OCI-LY3 (cell line): ENCODE measurements at regions not wholly inside any gene's neighbourhood (a gene's known extent, or its start where the extent isn't known, plus 50 kb on each side); places are given as distances from the start of the nearest gene placed in this dataset.

Experiments used
- H2AFZ ChIP-seq: fragments of 200-600, 300-600 bp; shearing (Covaris generic); 2 replicates; pipeline ENCODE4 v1.6.0; 2014; ENCODE audit warnings: antibody characterized with exemption, low read depth, low read length
- H3K27ac ChIP-seq: fragments of 200-600, 300-600 bp; sonication (generic); 2 replicates; pipeline ENCODE4 v1.5.1; 2014; ENCODE audit warnings: mild to moderate bottlenecking, low read length, moderate library complexity, mixed read lengths
- H3K27me3 ChIP-seq: fragments of 200-600, 300-600 bp; sonication (generic); 2 replicates; pipeline ENCODE4 v1.6.1; 2014; ENCODE audit warnings: low read depth, low read length, mixed read lengths
- H3K36me3 ChIP-seq: fragments of 200-600, 300-600 bp; sonication (generic); replicated peaks from 2 replicates; pipeline ENCODE3; 2014; ENCODE audit warnings: low read depth, low read length, mixed read lengths
- H3K4me1 ChIP-seq: fragments of 300-600, 200-600 bp; sonication (generic); 2 replicates; pipeline ENCODE4 v1.6.1; 2014; ENCODE audit warnings: low read length, mixed read lengths
- H3K4me2 ChIP-seq: fragments of 200-600, 300-600 bp; sonication (generic); 2 replicates; pipeline ENCODE4 v1.6.1; 2014; ENCODE audit warnings: low read length, mixed read lengths
- H3K4me3 ChIP-seq: fragments of 300-600, 200-600 bp; sonication (generic); 2 replicates; pipeline ENCODE4 v1.5.1; 2014; ENCODE audit warnings: antibody characterized with exemption, mild to moderate bottlenecking, low read length, moderate library complexity
- H3K79me2 ChIP-seq: fragments of 300-600, 200-600 bp; shearing (Covaris generic); 2 replicates; pipeline ENCODE4 v1.6.1; 2014; ENCODE audit warnings: mild to moderate bottlenecking, low read length, mixed read lengths
- H3K9ac ChIP-seq: fragments of 300-600, 200-600 bp; shearing (Covaris generic); 2 replicates; pipeline ENCODE4 v1.6.0; 2014; ENCODE audit warnings: mild to moderate bottlenecking, low read length, moderate library complexity
- H3K9me3 ChIP-seq: fragments of 200-600, 300-600 bp; shearing (Covaris generic); 2 replicates; pipeline ENCODE4 v1.6.1; 2014; ENCODE audit warnings: low read length, mixed read lengths; ENCODE audit not compliant: insufficient read depth
- H4K20me1 ChIP-seq: fragments of 200-600, 300-600 bp; sonication (generic); 2 replicates; pipeline ENCODE4 v1.6.1; 2016; ENCODE audit warnings: low read length, mixed read lengths; ENCODE audit not compliant: insufficient read depth
- EZH2phosphoT487 ChIP-seq: fragments of 200-600 bp; shearing (Covaris generic); IDR thresholded peaks from 2 replicates; pipeline ENCODE4 v1.6.1; 2018; ENCODE audit warnings: antibody characterized with exemption, mixed run types, low read depth
- TF ChIP-seq, protein P1 (sequence below): fragments of 200-600, 300-600 bp; sonication (generic); IDR thresholded peaks from 2 replicates; pipeline ENCODE4 v1.5.1; 2014; ENCODE audit warnings: antibody characterized with exemption, low read length, low read depth

DNA sequence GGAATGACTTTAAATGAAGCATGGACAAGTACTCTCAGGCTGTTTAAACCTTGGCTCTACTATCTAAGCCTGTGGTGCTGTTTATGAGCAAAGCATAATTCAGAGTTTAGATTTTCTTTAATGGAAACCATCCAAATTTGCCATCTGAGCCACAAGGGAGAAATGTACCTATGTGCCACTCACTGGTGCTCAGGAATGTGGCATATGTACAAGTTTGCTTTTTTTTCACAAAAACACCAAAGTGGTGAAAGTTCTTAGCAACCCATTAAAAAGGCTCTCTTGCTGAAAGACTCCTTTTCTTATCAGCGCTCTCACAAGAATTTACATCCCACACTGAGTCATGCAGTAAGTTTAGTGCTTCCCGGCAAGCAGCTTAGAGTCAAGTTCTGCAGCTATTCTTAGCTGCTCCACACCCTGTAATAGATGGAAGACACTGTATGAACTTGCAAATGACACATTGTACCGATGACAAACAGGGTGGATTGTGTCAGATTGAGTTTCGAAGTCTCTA, 57.3 kb upstream of the MLIP start:
- Histone ChIP-seq H3K4me2 (no peak overlapping the region), H2AFZ (no peak overlapping the region), H3K36me3 (no peaks in the 10 kb centered on the region), H4K20me1 (no peaks in the 10 kb centered on the region), H3K9ac (no peak overlapping the region), H3K4me3 (no peak overlapping the region), H3K27ac (no peak overlapping the region), H3K4me1 (peaks cover 4% of the 10 kb centered on the region; the same call in 1 of the 2 replicates), H3K27me3 (no peaks in the 10 kb centered on the region), H3K79me2 (no peaks in the 10 kb centered on the region), H3K9me3 (no peaks in the 10 kb centered on the region)
- TF ChIP-seq EZH2phosphoT487 = no peak
- TF ChIP-seq, protein P1, sequence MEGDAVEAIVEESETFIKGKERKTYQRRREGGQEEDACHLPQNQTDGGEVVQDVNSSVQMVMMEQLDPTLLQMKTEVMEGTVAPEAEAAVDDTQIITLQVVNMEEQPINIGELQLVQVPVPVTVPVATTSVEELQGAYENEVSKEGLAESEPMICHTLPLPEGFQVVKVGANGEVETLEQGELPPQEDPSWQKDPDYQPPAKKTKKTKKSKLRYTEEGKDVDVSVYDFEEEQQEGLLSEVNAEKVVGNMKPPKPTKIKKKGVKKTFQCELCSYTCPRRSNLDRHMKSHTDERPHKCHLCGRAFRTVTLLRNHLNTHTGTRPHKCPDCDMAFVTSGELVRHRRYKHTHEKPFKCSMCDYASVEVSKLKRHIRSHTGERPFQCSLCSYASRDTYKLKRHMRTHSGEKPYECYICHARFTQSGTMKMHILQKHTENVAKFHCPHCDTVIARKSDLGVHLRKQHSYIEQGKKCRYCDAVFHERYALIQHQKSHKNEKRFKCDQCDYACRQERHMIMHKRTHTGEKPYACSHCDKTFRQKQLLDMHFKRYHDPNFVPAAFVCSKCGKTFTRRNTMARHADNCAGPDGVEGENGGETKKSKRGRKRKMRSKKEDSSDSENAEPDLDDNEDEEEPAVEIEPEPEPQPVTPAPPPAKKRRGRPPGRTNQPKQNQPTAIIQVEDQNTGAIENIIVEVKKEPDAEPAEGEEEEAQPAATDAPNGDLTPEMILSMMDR = no peak

DNA sequence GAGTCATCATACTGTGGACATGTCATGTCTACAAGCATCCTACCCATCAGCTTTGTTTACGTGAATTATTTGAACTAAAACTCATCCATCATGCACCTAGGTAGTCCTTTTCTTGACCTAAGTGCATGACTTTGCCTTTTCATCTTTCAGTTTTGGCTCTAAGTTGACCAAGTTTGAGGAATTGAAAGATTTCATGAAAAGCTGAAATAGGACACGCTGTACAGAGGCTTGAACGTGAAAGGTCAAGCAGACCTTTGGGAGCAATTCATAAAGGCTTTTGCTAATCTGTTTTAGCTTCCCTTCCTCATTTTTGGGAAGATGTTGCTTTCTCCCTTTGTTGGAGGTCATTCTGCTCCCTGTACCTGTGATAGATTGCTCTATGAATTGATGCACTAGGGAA, 55.1 kb upstream of the MLIP start:
- no peak for TF ChIP-seq EZH2phosphoT487
- TF ChIP-seq, protein P1 = no peak
- Histone ChIP-seq H3K4me2 (no peak overlapping the region), H3K4me1 (peaks cover 4% of the 10 kb centered on the region; the same call in 1 of the 2 replicates), H3K79me2 (no peaks in the 10 kb centered on the region), H3K9me3 (no peaks in the 10 kb centered on the region), H3K4me3 (no peak overlapping the region), H3K27ac (no peak overlapping the region), H3K9ac (no peak overlapping the region), H3K27me3 (no peaks in the 10 kb centered on the region), H2AFZ (no peak overlapping the region), H4K20me1 (no peaks in the 10 kb centered on the region), H3K36me3 (no peaks in the 10 kb centered on the region)

DNA sequence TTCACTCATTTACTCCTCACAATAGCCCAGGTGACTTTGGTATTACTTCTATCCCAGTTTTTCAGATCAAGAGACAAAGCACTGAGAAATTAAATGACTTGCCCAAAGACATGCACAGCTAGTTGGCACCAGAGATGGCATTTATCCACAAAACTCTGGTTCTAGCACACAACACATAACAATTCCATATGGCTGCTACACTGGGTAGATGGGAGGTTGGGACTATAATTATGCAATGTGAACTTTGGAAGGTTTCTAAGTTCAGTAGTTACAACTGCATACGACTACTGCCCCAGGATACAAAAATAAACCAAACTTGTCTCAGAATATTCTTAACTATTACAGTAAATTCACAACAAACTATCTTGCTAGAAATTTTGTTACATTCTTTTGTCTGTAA, 54.2 kb upstream of the MLIP start:
- TF ChIP-seq EZH2phosphoT487 = no peak
- TF ChIP-seq, protein P1 = no peak
- no peaks in the 10 kb centered on the region for H3K9me3 ChIP-seq

DNA sequence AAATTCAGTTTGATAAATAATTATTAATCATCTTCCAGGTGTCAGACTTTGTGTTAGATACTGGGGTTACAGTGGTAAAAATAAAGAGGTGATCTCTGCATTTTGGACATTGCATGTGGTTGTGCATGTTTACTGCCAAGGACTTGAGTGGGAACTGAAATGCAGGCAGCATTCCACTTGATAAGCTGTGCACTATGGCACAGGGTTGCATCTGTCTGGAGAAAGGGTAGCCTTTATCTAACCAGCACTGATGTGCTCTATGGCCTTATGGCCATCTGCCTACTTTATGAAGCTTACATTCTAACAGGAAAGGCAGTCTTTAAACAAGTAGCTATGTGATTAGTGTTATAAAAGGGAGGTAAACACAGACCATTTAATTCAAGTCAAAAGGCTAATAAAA, 53.0 kb upstream of the MLIP start:
- TF ChIP-seq, protein P1 = no peak
- TF ChIP-seq EZH2phosphoT487 = no peak

More for the DNA sequence above, 54.2 kb upstream of the MLIP start:
- Histone ChIP-seq H3K4me1 (peaks cover 4% of the 10 kb centered on the region; the same call in 1 of the 2 replicates), H3K79me2 (no peaks in the 10 kb centered on the region), H3K27me3 (no peaks in the 10 kb centered on the region), H3K27ac (no peak overlapping the region), H4K20me1 (no peaks in the 10 kb centered on the region), H3K36me3 (no peaks in the 10 kb centered on the region), H3K4me2 (no peak overlapping the region), H3K9ac (no peak overlapping the region), H3K4me3 (no peak overlapping the region), H2AFZ (no peak overlapping the region)

More for the DNA sequence above, 53.0 kb upstream of the MLIP start:
- Histone ChIP-seq H4K20me1 (no peaks in the 10 kb centered on the region), H3K79me2 (no peaks in the 10 kb centered on the region), H3K9ac (no peak overlapping the region), H3K4me3 (no peak overlapping the region), H3K27ac (no peak overlapping the region), H2AFZ (no peak overlapping the region), H3K9me3 (no peaks in the 10 kb centered on the region), H3K27me3 (no peaks in the 10 kb centered on the region), H3K36me3 (no peaks in the 10 kb centered on the region), H3K4me1 (peaks cover 4% of the 10 kb centered on the region), H3K4me2 (no peak overlapping the region)
